Panc1 (cell line): ENCODE measurements at regions not wholly inside any gene's neighbourhood (a gene's known extent, or its start where the extent isn't known, plus 50 kb on each side); places are given as distances from the start of the nearest gene placed in this dataset.
"Not testable (repeated sequence)": the region's sequence is repeated elsewhere in the genome, so short reads cannot be mapped to it uniquely, and the experiment has no call there.

Experiments used
- POLR2AphosphoS5 ChIP-seq: IDR thresholded peaks from 2 replicates; pipeline ENCODE4 v1.6.1; 2012; ENCODE audit warnings: mild to moderate bottlenecking, low read depth, low read length, moderate library complexity
- SIN3A ChIP-seq: IDR thresholded peaks from 2 replicates; pipeline ENCODE4 v1.6.1; 2012; ENCODE audit warnings: low read depth, mild to moderate bottlenecking, low read length, moderate library complexity, borderline replicate concordance; ENCODE audit not compliant: insufficient read depth
- TCF7L2 ChIP-seq: IDR thresholded peaks from 2 replicates; pipeline ENCODE4 v1.6.1; 2011; ENCODE audit warnings: mild to moderate bottlenecking, low read depth, low read length, inconsistent platforms
- TF ChIP-seq, protein P1 (sequence below), 2 experiments: IDR thresholded peaks; 2 replicates each; pipeline ENCODE4 v1.6.1; 2011 to 2012; ENCODE audit warnings: low read depth in 2 of 2, control low read depth in 1 of 2, low read length in 1 of 2, mild to moderate bottlenecking in 1 of 2, moderate library complexity in 1 of 2; ENCODE audit not compliant: insufficient read depth in 1 of 2
- TF ChIP-seq, protein P2 (sequence below): fragments of 450-650 bp; IDR thresholded peaks from 2 replicates; pipeline ENCODE4 v1.5.1; 2017; ENCODE audit warnings: mild to moderate bottlenecking

DNA sequence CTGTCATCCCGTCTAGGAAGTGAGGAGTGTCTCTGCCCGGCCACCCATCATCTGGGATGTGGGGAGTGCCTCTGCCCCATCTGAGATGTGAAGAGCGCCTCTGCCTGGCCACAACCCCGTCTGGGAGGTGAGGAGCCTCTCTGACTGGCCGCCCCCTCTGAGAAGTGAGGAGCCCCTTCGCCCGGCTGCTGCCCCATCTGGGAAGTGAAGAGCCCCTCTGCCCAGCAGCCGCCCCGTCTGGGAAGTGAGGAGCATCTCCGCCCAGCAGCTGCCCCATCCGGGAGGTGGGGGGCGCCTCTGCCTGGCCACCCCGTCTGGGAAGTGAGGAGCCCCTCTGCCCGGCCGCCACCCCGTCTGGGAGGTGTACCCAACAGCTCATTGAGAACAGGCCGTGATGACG, 195.2 kb upstream of the PIEZO2 start:
- TF ChIP-seq, protein P1, sequence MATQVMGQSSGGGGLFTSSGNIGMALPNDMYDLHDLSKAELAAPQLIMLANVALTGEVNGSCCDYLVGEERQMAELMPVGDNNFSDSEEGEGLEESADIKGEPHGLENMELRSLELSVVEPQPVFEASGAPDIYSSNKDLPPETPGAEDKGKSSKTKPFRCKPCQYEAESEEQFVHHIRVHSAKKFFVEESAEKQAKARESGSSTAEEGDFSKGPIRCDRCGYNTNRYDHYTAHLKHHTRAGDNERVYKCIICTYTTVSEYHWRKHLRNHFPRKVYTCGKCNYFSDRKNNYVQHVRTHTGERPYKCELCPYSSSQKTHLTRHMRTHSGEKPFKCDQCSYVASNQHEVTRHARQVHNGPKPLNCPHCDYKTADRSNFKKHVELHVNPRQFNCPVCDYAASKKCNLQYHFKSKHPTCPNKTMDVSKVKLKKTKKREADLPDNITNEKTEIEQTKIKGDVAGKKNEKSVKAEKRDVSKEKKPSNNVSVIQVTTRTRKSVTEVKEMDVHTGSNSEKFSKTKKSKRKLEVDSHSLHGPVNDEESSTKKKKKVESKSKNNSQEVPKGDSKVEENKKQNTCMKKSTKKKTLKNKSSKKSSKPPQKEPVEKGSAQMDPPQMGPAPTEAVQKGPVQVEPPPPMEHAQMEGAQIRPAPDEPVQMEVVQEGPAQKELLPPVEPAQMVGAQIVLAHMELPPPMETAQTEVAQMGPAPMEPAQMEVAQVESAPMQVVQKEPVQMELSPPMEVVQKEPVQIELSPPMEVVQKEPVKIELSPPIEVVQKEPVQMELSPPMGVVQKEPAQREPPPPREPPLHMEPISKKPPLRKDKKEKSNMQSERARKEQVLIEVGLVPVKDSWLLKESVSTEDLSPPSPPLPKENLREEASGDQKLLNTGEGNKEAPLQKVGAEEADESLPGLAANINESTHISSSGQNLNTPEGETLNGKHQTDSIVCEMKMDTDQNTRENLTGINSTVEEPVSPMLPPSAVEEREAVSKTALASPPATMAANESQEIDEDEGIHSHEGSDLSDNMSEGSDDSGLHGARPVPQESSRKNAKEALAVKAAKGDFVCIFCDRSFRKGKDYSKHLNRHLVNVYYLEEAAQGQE (IDR thresholded peaks at IDR 0.05; ENCODE audit: insufficient read depth in 1 of 2, low read depth in 2 of 2, low read length in 1 of 2), result not testable (repeated sequence)
- TF ChIP-seq, protein P2, sequence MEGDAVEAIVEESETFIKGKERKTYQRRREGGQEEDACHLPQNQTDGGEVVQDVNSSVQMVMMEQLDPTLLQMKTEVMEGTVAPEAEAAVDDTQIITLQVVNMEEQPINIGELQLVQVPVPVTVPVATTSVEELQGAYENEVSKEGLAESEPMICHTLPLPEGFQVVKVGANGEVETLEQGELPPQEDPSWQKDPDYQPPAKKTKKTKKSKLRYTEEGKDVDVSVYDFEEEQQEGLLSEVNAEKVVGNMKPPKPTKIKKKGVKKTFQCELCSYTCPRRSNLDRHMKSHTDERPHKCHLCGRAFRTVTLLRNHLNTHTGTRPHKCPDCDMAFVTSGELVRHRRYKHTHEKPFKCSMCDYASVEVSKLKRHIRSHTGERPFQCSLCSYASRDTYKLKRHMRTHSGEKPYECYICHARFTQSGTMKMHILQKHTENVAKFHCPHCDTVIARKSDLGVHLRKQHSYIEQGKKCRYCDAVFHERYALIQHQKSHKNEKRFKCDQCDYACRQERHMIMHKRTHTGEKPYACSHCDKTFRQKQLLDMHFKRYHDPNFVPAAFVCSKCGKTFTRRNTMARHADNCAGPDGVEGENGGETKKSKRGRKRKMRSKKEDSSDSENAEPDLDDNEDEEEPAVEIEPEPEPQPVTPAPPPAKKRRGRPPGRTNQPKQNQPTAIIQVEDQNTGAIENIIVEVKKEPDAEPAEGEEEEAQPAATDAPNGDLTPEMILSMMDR, result not testable (repeated sequence)
- TF ChIP-seq POLR2AphosphoS5, SIN3A, TCF7L2: not testable (repeated sequence)
